NCI-H2196 treated with DMSO at 0.1 percent for 48 hours (cell line): ENCODE measurements at regions not wholly inside any gene's neighbourhood (a gene's known extent, or its start where the extent isn't known, plus 50 kb on each side); places are given as distances from the start of the nearest gene placed in this dataset.
"Not testable (repeated sequence)": the region's sequence is repeated elsewhere in the genome, so short reads cannot be mapped to it uniquely, and the experiment has no call there.

Source experiments
- DNase-seq: peaks from one replicate; lab custom pipeline; 2025; ENCODE audit not compliant: unreplicated experiment; lab: John Stamatoyannopoulos, UW

DNA sequence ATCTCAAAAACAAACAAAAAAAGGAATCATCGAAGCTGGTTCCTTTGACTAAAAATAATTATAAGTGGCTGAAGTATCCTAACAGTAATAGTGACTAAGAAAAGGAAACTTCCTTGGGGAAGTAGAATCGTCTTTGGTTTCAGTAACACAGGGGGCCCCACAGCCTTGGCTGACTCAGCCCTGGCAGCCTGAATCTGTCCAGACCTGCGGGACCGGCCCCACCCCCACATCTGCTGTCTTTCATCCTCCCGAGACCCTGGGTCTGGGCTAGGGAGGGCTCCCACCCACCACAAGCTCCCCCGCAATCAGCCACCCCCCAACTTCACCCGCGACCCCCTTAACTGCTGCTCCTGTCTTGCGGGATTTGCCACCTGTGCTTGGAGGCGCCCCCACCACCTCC, 1452.6 kb upstream of the ACVR2A start:
- no peak for DNase-seq

DNA sequence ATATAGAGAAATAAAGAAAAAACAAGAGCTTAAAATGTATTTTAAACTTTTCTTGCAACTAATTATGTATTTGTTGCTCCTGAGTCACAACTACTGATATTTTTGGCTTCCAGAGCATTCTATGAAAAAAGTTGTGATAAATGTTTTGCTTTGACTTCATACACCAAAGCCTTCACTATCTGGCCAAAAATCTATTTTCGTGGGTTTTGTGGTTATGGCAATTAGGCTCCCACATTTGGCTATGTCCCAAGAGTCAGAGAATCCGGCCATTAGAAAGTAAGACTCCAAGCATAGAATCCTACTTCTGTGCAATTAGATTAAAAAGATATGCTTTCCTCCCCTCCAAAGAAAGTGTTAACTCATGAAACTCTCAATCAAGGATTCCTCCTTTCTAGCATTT, 1456.1 kb upstream of the ACVR2A start:
- no peak for DNase-seq

DNA sequence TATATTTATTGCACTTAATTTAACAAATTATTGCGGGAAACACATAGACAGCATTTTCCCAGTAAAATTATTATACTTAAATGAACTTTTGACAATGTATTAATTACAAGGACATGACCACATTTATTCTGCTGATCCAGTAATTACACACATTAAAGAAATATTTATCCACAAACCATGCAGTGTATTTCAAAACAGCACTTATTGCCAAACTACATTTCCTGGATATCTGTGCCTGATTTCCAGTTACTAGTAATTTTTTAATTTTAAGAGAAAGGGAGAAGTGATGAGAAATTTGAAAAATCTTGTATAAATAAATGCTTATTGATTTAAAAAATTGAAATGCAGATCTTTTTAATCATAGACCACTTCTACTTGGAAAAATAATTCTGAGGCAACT, 1458.7 kb upstream of the ACVR2A start:
- DNase-seq: no peak

DNA sequence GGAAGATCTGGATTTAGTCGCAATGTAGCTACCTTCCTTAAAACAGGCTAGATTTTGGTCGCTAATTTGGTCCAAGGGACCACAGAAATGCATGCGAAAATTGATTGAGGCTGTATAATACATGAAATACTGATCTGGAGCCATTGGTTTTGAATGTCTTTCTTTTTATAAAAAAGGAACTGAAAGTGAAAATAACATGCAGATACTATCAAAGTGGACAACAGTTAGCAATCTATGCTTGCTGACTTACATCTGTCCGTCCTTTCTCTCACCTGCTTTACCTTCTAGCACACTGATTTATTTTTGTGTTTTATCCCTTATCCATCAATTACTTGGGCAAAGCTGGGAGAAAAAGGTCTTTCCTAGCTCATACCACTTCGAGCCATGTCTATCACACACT, 1459.8 kb upstream of the ACVR2A start:
- no peak for DNase-seq

DNA sequence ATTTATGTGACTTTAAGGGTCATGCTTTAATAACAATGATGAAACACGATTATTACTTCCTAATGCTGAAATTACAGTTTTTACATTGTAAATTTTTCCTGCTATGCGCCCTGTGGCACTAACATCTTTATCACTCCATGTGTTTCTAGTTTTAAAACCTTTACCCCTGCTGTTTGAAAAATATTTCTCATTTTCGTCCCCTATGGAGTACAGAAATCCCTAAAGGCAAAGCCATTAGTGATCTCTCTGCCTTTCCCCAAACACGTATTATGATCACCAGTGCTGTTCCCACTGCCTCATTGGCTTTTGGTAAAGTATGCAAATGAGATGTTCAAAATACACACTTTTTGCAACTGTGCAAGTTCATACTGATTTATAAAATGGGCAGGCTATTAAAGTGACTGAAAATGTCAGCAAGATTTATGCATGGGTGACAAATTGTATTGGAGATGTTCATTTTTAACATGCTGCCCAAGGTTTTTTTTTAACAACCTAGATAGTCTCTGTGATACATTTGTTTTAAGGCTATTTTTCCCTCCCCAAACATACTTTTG, 1468.2 kb upstream of the ACVR2A start:
- DNase-seq: no peak

DNA sequence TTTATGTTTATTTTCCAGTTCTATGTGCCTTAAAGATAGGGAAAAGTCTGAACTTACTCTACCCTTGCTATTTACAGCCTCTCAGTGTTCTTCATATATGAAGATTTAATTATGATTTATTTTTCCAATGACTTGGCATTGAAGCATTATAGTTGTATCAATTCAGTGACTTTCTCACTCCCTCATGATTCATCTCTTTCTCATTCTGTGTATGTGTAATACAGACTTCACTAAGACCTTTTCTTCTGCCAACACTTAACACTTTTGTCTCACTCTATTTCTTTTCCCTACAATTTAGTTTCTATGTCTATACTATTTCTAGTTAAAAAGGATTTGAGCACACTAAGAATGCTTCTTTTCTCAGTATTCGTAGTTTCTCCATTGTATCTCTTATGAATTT, 1470.3 kb upstream of the ACVR2A start:
- DNase-seq: no peak

DNA sequence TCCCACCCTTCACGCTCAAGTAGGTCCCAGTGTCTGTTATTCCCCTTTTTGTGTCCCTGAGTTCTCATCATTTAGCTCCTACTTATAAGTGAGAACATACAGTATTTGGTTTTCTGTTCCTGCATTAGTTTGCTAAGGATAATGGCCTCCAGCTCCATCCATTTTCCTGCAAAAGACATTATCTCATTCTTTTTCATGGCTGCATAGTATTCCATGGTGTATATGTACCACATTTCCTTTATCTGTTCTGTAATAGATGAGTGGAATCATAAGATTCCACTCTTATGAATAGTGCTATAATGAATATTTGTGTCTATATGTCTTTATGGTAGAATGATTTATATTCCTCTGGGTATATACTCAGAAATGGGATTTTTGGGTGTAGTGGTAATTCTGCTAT, 1473.5 kb upstream of the ACVR2A start:
- DNase-seq: not testable (repeated sequence)

DNA sequence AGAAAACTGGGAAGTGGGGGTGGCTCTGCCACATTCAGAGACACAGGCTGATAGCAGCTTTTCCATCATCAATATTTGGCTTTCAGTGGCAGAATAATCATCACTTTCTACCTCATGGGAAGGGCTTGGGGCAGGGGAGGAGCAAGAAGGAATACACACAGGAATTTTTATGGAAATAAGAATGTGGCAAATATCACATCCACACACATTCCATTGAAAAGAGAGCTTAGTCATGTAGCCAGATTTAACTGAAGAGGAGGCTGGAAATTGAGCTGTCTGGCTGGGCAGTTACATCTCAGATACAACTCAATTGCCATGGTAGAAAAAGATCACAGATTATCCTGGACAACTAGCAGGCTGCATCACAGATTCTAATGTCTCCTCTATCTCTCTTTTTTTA, 1474.0 kb upstream of the ACVR2A start:
- no peak for DNase-seq

DNA sequence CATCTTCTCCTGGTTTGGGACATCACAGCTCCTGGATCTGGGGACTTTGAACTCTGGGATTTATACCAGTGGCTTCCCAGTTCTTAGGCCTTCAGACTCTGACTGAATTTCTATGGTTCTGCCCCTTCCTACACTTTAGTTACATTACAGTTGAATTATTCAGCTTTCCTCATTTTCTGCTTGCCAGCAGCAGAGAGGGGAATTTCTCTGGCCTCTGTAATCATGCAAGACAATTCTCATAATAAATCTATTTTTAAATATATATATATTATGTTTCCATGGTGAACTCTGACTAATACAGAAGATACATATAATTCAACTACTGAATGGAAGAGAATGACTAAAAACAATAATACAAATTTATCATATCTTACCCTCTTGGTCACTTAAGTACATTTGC, 1478.6 kb upstream of the ACVR2A start:
- DNase-seq: no peak

DNA sequence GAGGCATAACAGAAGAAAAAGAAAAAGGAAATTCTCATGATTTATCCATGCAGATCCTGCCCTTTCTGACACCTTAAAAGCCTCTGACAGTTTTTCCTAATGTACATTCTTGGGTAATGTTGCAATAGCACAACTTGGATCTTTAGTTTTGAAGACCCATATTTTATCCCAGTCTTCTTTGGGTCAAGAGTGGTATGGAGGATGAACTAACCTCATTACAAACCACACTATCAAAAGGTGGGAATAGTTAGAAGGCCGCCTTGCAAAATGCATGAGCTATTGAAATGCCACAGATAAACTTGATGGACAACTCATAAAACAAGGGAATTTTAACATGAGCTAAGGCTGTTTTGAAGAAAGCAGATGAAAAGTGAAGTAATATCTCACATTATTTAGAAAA, 1479.8 kb upstream of the ACVR2A start:
- DNase-seq: no peak

DNA sequence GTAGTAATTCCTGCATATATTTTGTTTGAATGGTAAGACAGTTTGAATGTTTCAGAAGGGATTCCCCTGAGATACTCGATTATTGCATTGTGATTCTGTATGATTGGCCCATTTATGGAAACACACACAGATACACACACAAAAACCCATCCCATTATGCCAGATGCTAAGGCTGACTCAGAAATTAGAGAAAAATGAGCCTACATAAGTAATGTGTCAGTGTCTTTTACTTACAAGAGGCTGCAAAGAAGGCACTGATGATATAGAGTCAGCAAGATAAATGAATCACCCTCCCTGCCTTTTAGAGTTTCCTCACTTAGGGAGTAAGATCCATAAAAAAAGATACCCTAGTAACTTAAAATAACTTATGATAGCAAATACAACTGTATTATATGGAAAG, 1481.1 kb upstream of the ACVR2A start:
- no peak for DNase-seq

DNA sequence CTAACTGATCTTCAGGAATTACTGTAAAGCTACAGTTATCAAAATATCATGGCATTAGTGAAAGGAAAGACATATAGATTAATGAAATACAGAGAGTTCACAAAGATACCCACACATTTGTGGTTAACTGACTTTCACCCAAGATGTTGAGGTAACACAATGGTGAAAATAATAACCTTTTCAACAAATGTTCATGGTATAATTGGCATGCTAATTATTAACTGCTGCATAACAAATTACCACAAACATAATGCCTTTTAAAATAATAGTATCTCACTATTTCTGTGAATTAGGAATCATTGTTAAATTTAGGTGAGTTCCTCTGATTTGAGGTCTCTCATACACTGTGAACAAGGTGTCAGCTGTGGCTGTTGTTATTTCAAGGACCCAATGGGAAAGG, 1493.1 kb upstream of the ACVR2A start:
- no peak for DNase-seq

DNA sequence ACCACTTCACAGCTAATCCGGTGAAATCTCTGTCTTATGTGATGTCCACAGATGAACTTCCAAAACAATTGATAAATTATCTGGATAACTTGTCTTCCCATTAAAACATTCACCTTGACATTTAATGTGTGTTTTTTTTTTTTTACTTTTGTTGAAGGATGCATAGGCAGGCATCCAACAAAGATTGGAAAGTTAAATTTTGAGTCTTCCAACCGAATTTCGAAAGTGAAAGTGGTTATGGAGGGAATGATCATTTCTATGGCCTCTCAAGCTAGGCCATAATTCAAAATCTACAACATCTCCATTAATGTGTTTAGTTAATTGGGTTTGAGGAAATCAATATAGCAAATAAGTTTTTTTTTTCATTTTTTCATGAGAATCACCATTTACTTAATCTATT, 1495.5 kb upstream of the ACVR2A start:
- no peak for DNase-seq

DNA sequence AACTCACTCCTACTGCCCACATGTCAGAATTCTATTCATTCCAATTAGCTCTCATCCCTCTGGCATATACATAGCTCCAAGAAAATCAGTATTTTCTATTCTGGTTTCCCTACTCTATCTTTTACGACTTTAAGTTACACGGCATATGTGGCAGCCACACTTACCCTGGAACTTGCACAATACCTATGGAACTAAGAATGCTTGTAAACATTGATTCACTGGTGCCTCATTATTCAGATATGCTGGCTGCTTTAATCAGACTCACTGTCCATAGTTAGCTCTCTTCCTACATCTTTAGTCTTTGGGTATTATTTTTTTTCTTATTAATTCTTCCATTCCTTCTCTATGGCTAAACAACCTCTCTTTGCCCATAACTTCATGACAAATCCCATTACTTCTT, 1519.9 kb upstream of the ACVR2A start:
- DNase-seq: no peak

DNA sequence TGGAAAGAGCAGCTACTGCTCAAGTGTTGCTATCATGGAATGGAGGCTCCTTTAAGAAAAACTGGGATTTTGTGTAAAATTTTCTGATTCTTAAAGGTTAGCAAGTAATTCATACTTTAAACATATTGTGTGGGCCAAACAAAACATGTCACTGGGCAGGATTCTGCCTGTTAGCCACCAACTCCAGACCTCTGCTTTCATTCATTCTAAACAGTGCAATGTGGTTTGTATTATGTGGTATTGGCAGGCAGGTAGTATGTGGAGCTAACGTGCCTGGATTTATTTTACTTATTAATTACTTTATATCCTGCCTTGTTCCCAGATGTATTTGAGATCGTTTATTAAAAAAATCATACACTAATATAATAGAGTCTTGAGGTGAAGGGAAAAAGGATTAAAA, 1521.3 kb upstream of the ACVR2A start:
- DNase-seq: no peak

DNA sequence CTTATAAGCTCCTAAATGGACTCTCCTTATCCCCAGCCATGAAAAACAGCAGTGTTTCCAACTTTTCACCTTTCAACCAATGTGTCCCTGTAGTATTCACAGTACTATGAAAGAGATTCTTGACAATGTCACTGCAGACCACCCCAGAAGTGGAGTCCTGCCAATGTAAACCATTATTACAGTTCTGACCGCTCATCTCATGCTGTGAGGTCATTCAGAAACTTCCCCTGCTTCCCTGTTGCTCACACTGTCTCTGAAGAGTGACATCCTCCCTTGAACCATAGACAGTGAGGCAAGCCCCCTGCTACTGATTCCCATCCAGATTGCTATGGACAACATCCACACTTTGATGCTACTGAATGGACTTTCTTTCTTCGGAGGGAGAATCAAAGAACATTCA, 1523.7 kb upstream of the ACVR2A start:
- no peak for DNase-seq

DNA sequence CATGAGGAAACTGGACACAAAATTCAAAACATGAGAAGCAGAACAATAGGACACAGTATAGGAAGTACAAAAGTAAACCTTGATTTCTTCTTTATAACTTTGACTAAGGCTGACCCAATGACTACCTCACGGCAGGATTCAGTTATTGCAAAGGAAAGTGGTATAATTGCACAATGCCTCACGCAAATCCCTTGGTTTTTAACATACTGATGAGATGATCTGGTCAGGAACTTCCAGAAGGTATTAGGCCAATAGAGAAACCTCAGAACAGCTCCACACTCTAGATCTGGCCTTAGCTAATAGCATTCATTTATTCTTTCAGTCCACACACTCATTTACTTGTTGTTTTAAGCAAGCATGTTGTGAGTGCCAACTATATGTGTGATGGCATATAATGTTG, 1526.9 kb upstream of the ACVR2A start:
- no peak for DNase-seq

DNA sequence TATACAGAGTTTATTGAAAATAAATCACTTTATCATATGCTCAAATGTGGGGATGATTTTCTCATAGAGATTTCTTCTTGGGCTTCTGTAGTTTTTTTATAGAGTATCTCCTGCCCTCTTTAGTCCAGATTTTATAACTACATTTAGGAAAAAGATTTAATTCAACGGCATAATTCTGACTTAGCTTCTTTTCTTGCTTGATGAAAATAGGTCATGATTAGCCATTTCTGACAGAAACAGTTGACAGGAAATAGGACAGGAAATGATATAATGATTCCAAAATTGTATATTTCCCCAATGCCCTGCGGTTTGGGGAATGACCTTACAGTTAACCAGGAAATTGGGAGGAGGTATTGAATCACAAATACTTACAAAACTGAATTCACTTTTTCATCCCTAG, 1531.9 kb upstream of the ACVR2A start:
- DNase-seq: no peak

DNA sequence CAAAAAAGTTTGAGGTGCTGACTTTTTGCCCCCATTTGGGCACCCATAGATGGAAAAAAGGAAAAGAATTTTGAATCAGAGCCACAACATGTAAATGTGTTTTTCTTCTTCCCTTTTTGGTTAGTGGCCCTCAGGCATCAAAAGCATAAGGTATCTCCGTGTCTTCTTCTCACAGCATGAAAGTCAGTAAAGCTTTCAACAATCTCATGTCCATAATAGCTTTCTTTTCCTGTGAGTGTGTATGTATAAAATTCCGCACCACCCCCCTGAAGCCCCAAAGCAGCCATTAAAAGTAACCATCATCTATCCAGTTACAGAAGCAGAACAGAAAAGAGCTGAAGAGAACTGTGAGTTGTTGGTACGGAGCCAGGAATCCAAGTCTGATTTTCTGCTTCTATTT, 1539.7 kb upstream of the ACVR2A start:
- no peak for DNase-seq

DNA sequence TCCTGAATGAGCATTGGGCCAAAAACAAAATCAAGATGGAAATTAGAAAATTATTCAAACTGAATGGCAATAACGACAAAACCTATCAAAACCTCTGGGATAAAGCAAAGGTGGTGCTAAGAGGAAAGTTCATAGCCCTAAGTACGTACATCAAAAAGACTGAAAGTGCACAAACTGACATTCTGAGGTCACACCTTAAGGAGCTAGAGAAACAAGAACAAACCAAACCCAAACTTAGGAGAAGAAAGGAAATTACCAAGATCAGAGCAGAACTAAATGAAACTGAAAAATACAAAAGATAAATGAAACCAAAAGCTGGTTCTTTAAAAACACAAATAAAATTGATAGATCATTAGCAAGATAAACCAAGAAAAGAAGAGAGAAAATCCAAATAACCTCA, 1543.5 kb upstream of the ACVR2A start:
- DNase-seq: no peak

DNA sequence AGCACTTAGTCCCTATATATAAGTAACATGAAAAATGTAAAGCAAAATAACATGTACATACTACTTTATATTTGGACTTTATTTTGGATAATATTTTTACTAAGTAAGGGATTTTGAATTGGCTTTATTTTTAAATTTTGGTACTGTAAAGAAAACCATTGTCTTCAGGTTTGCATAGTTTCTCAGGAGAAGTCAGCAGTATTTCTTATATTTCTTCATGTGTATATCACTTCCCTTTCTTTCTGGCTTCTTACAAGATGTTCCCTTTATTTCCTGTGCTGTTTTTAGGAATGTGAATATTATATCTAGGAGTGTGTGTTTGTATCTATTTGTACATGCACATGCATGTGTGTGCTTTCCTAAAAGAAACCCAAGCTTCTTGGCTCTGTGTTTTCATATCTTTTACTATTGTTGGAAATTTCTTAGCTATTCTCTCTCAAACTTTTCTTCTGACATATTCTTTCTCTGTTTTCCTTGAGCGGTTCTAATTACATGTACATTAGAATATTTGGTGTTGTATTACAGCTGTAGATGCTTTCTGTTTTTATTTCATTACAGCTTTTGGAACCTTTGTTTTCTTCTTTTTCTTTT, 1549.7 kb upstream of the ACVR2A start:
- no peak for DNase-seq

DNA sequence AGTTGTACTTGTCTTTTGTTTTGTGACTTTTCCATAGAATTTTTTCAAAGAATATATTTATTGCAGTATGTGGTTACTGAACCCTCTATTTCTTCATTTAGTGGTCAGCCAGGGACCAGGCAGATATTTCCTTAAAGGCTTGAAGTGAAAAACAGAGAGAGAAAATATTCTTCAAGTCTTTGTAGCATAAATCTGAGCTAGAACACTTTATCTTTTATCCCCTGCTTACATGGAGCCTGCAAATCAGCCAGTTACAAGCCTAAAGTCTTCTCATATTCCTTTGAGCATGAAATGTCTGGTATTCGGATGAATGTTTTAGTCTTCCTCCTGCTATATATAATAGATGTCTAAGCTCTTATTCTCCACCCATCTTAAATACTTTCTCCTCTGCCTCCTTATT, 1557.5 kb upstream of the ACVR2A start:
- no peak for DNase-seq

DNA sequence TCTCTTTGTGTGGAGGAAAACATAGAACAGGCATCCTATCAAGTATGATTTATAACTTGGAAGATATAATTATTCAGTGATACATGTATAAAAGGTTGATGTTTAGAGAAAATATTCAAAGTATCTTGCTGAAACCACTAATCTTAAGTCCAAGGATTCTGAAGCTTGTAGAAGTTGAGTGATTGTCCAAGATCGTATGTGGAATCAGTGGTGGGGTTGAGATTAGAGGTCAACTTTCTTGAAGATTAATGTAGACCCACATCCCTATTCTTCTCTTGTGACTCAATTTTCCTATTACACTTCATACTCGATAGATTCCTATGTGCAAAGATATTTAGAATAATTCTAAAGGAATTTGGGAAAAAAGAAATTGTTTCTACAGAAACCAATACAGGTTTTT, 1565.9 kb upstream of the ACVR2A start:
- DNase-seq: no peak
